Sigmoid colon (tissue), 6 donors: ENCODE measurements at regions not wholly inside any gene's neighbourhood (a gene's known extent, or its start where the extent isn't known, plus 50 kb on each side); places are given as distances from the start of the nearest gene placed in this dataset.
"Not testable (repeated sequence)": the region's sequence is repeated elsewhere in the genome, so short reads cannot be mapped to it uniquely, and the experiment has no call there.

Experiments
- DNase-seq: peaks from one replicate; pipeline ENCODE4 v3.0.0-alpha.2; 2019
- H3K27ac ChIP-seq, 4 donors: fragments of 200-600 bp; sonication (generic); one replicate each; pipeline ENCODE4 v1.5.1; 2016 to 2019; ENCODE audit warnings: mild to moderate bottlenecking in 1 of 4
- H3K27me3 ChIP-seq, 3 donors: fragments of 200-600 bp; sonication (generic); one replicate each; pipeline ENCODE4 v1.5.1; 2019; ENCODE audit warnings: mild to moderate bottlenecking in 1 of 3
- H3K36me3 ChIP-seq, 4 donors: fragments of 200-600 bp; sonication (generic); one replicate each; pipeline ENCODE4 v1.5.1; 2016 to 2019
- H3K4me1 ChIP-seq, 4 donors: fragments of 200-600 bp; sonication (generic); one replicate each; pipeline ENCODE4 v1.5.1; 2017 to 2019
- H3K4me3 ChIP-seq, 4 donors: fragments of 200-600 bp; sonication (generic); one replicate each; pipeline ENCODE4 v1.5.1; 2017 to 2019; ENCODE audit warnings: mild to moderate bottlenecking in 2 of 4, moderate library complexity in 1 of 4
- H3K9me3 ChIP-seq, 4 donors: fragments of 200-600 bp in 3 of 4; sonication (generic) in 3 of 4; one replicate each; pipeline versions ENCODE4 v1.5.1 to v1.6.1; 2013 to 2019
- EP300 ChIP-seq, 4 donors: sonication (generic); formaldehyde crosslinking; IDR thresholded peaks; one replicate each; pipeline ENCODE4 v1.6.1; 2017; ENCODE audit warnings: antibody characterized with exemption in 4 of 4
- POLR2A ChIP-seq, 2 donors: fragments of 450-650 bp; IDR thresholded peaks; one replicate each; pipeline ENCODE4 v1.6.1; 2016; ENCODE audit warnings: antibody characterized with exemption in 2 of 2, mild to moderate bottlenecking in 2 of 2, moderate library complexity in 2 of 2
- POLR2AphosphoS5 ChIP-seq, 4 donors: sonication (generic); formaldehyde crosslinking; IDR thresholded peaks; one replicate each; pipeline ENCODE4 v1.6.1; 2017; ENCODE audit warnings: antibody characterized with exemption in 4 of 4
- WGBS, 2 donors: extraction: QIAGEN DNeasy Blood & Tissue Kit; methylation state at CpG; one replicate each; pipeline ENCODE4 v1.1.7; 2013; 5-methylcytosine and 5-hydroxymethylcytosine counted together
- intact Hi-C: fragments of 100-400 bp; cut with DNase I; formaldehyde crosslinking; loops from one replicate; pipeline ENCODE4 v1.15.1; 2023
- TF ChIP-seq, protein P1 (sequence below), 4 experiments: fragments of 450-650 bp in 3 of 4; fragments of 200-600 bp in 1 of 4; IDR thresholded peaks; one replicate each; pipeline ENCODE4 v1.5.1; 2016 to 2019; ENCODE audit warnings: antibody characterized with exemption in 4 of 4, mild to moderate bottlenecking in 3 of 4, moderate library complexity in 2 of 4
- donor health status: healthy with polysubstance abuse.
- donor health status: healthy.

DNA sequence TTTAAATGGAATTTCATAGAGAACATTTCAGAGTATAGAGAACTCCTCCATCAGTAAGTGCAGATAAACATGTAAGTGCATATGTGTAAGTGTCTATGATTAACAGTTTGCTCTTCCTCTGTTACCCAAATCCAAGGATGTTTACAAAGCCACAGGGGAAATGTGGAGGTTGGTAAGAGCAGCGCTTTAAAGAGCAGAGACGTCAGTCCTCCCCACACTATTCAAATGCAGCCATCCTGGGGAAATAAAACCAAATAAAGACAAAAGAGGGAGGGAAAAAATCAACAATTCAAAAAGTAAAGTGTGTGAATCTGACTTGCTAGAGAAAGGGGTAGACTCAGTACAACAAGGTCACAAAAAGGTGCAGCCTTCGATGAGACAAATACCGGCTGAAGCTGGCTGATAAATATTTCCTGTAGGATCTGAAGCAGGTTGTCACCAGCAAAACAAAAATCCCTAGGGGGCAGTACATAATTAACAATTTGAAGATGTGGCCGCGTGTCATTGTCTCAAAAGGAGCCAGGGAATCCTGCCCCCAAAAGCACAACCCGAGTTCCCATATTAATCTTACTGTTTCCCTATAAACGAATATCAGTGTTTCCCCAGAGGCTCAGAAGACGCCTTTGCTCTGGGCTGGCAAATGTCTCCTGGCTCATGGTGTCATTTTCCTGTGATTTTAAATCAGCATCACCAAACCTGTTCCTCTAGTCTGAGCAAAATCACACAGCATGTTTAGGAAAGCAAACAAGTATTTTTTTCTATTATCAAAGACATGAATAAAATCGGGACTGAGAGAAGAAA is 216.5 kb downstream of the CDCA7 start:
- Histone ChIP-seq H3K9me3 (no peaks in the 10 kb centered on the region), H3K27me3 (no peaks in the 10 kb centered on the region), H3K4me1 (peaks cover 0 to 3% (median 0%) of the 10 kb centered on the region in 4 donors), H3K27ac (no peak overlapping the region), H3K36me3 (no peaks in the 10 kb centered on the region), H3K4me3 (no peak overlapping the region)
- intact Hi-C loops = loop anchor here (10.0 kb wide), 1 partner anchor 764 kb away; the partner anchor contains the start of gene SP9
- TF ChIP-seq POLR2AphosphoS5 (IDR thresholded peaks at IDR 0.05) = no peak
- TF ChIP-seq EP300 (IDR thresholded peaks at IDR 0.05) = no peak
- TF ChIP-seq POLR2A (IDR thresholded peaks at IDR 0.05) = no peak
- TF ChIP-seq, protein P1, sequence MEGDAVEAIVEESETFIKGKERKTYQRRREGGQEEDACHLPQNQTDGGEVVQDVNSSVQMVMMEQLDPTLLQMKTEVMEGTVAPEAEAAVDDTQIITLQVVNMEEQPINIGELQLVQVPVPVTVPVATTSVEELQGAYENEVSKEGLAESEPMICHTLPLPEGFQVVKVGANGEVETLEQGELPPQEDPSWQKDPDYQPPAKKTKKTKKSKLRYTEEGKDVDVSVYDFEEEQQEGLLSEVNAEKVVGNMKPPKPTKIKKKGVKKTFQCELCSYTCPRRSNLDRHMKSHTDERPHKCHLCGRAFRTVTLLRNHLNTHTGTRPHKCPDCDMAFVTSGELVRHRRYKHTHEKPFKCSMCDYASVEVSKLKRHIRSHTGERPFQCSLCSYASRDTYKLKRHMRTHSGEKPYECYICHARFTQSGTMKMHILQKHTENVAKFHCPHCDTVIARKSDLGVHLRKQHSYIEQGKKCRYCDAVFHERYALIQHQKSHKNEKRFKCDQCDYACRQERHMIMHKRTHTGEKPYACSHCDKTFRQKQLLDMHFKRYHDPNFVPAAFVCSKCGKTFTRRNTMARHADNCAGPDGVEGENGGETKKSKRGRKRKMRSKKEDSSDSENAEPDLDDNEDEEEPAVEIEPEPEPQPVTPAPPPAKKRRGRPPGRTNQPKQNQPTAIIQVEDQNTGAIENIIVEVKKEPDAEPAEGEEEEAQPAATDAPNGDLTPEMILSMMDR (IDR thresholded peaks at IDR 0.05) = peak in 1 of 4 experiments; percentile 29
- 8 to 12% methylated on average over 10 of the region's 10 CpGs for WGBS, 2 donors
- DNase-seq = no peak

DNA sequence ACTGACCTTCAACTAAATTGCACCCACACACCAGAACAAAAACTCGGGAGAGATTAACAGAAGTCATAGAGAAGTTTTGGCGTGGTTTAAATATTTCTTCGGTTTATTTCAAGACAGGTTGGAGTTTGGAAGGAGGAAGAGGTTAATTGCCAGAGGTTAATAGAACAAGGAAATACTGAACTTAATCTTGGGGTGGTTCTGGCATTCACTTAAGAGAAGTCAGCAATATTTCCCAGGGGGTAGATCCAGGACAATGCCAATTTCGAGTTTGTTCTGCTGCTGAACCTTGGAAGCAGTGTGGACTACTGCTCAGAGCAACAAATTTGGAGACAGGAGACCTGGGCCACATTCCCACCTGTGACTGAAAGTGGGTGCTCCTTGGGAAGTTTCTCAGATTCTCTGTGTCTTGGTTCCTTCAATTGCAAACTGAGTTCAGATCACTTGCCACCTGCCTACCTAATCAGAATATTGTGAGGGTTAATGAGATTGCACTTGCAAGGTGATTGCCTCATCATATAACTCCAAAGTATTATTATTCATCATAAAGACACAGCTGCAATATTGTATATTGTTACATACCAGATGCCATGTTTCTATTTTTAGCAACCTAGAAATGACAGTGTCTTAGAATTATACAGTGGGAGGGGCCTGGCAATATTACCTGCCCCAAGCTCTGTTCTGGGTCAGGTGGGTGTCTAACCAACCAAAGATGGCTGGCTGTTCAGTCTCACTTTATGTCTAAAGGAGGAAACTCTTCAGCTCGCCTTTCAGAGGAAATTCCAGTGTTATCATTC is 217.4 kb downstream of the CDCA7 start:
- peaks cover 0 to 3% (median 0%) of the 10 kb centered on the region in 4 donors for H3K4me1 ChIP-seq
- WGBS, 2 donors = 23 to 57% methylated on average over 5 of the region's 5 CpGs
- TF ChIP-seq POLR2AphosphoS5 (IDR thresholded peaks at IDR 0.05) = no peak
- TF ChIP-seq, protein P1 (IDR thresholded peaks at IDR 0.05) = no peak
- TF ChIP-seq POLR2A (IDR thresholded peaks at IDR 0.05) = no peak
- no peak for TF ChIP-seq EP300 (IDR thresholded peaks at IDR 0.05)
- DNase-seq = no peak
- no peaks in the 10 kb centered on the region for H3K27me3 ChIP-seq
- no peaks in the 10 kb centered on the region for H3K9me3 ChIP-seq
- intact Hi-C loops = loop anchor here (10.0 kb wide), 1 partner anchor 763 kb away; the partner anchor contains the start of gene SP9
- no peaks in the 10 kb centered on the region for H3K36me3 ChIP-seq
- H3K4me3 ChIP-seq = no peak overlapping the region
- H3K27ac ChIP-seq = no peak overlapping the region

DNA sequence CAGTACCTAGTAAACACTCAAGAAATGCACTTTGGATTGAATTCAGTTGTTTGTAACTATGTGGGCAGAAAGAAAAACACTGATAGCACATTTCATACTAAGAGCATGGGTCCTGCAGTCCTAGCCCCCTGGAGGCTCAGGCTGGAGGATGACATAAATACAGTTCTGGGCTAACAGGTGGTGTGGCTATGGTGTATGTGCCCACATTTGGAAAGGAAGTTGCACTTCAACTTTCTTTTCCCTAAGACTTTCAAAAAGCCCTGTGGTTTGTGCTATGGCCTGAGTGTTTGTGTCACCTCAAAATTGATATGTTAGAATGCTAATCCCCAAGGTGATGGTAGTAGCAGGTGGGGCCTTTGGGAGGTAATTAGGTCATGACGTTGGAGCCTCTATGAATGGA is 218.2 kb downstream of the CDCA7 start:
- Histone ChIP-seq H3K27me3 (no peaks in the 10 kb centered on the region), H3K27ac (no peak overlapping the region), H3K36me3 (no peaks in the 10 kb centered on the region), H3K4me3 (no peak overlapping the region), H3K4me1 (peaks cover 0 to 3% (median 0%) of the 10 kb centered on the region in 4 donors), H3K9me3 (no peaks in the 10 kb centered on the region)
- TF ChIP-seq POLR2AphosphoS5 (IDR thresholded peaks at IDR 0.05) (no peak), POLR2A (IDR thresholded peaks at IDR 0.05) (no peak), EP300 (IDR thresholded peaks at IDR 0.05) (no peak)
- TF ChIP-seq, protein P1 (IDR thresholded peaks at IDR 0.05) = no peak
- intact Hi-C loops = loop anchor here (10.0 kb wide), 1 partner anchor 762 kb away; the partner anchor contains the start of gene SP9
- DNase-seq = no peak
- 73 to 79% methylated on average over 1 of the region's 1 CpG for WGBS, 2 donors

DNA sequence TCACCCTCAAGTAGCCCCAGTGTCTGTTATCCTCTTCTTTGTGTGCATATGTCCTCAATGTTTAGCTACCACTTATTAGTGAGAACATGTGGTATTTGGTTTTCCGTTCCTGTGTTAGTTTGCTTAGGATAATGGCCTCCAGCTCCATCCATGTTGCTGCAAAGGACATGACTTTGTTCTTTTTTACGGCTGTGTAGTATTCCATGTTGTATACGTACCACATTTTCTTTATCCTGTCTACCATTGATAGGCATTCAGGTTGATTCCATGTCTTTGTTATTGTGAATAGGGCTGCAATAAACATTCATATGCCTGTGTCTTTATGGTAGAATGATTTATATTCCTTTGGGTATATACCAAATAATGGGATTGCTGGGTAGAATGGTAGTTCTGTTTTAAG is 219.1 kb downstream of the CDCA7 start:
- not testable (repeated sequence) for H3K36me3 ChIP-seq, H3K4me3 ChIP-seq, H3K9me3 ChIP-seq, H3K4me1 ChIP-seq, H3K27ac ChIP-seq, H3K27me3 ChIP-seq, DNase-seq
- intact Hi-C loops = loop anchor here (10.0 kb wide), 1 partner anchor 761 kb away; the partner anchor contains the start of gene SP9
- 96 to 97% methylated on average over 3 of the region's 3 CpGs for WGBS, 2 donors
